Fibroblast of the aortic adventitia (primary cell): ENCODE measurements at regions not wholly inside any gene's neighbourhood (a gene's known extent, or its start where the extent isn't known, plus 50 kb on each side); places are given as distances from the start of the nearest gene placed in this dataset.

ENCODE experiments used
- DNase-seq: peaks from one replicate; pipeline ENCODE4 v3.0.0-alpha.2; 2010; ENCODE audit warnings: low read depth
- H3K4me3 ChIP-seq: 2 replicates; pipeline ENCODE4 v1.5.1; 2011; ENCODE audit warnings: low read depth, mild to moderate bottlenecking, control low read depth, low read length, moderate library complexity
- TF ChIP-seq, protein P1 (sequence below): IDR thresholded peaks from 2 replicates; pipeline ENCODE4 v1.5.1; 2011; ENCODE audit warnings: mild to moderate bottlenecking, low read length, control low read depth, inconsistent platforms; ENCODE audit not compliant: insufficient read depth

DNA sequence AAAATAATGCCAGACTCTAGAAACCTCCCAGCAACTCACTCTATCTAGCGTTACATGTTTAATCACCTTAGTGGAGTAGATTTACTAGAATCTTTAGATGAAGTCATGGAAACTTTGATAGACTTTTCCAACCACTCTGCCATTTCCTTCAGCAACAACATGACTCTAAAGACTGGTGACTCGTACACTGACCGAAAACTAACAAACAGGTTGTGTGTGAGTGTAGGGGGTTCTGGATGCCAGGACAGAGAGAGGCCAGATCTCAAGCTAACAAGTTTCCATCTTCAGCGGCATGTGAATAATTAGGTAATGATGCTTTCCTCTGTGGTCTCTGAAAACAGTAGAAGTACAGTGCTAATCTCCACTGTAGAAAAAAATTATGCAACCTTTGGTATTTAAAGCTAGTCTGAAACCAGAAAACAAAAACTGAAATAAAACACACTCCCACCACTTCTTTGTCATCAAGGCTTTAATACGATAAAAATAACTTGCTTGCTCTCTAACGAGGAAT, 286.4 kb downstream of the PRDM5 start:
- no peak for DNase-seq
- no peak overlapping the region for H3K4me3 ChIP-seq
- TF ChIP-seq, protein P1, sequence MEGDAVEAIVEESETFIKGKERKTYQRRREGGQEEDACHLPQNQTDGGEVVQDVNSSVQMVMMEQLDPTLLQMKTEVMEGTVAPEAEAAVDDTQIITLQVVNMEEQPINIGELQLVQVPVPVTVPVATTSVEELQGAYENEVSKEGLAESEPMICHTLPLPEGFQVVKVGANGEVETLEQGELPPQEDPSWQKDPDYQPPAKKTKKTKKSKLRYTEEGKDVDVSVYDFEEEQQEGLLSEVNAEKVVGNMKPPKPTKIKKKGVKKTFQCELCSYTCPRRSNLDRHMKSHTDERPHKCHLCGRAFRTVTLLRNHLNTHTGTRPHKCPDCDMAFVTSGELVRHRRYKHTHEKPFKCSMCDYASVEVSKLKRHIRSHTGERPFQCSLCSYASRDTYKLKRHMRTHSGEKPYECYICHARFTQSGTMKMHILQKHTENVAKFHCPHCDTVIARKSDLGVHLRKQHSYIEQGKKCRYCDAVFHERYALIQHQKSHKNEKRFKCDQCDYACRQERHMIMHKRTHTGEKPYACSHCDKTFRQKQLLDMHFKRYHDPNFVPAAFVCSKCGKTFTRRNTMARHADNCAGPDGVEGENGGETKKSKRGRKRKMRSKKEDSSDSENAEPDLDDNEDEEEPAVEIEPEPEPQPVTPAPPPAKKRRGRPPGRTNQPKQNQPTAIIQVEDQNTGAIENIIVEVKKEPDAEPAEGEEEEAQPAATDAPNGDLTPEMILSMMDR = no peak

DNA sequence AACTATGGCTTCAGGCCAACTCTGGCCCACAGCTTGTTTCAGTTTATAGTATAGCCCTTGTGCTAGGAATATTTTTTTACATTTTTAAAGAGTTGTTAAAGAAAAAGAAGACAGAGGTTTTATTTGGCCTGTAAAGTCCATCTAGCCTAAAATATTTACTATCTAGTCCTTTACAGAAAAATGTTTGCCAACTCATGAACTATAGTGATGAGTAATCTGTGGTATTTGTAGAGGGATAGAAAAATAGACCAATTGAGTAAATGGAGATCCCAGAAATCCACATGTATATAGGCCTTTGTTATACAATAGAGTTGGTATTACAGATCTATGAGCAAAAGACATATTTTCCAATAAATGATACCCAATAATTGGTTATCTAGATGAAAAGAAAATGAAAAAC, 288.7 kb downstream of the PRDM5 start:
- H3K4me3 ChIP-seq = no peak overlapping the region
- no peak for DNase-seq
- TF ChIP-seq, protein P1 = no peak

DNA sequence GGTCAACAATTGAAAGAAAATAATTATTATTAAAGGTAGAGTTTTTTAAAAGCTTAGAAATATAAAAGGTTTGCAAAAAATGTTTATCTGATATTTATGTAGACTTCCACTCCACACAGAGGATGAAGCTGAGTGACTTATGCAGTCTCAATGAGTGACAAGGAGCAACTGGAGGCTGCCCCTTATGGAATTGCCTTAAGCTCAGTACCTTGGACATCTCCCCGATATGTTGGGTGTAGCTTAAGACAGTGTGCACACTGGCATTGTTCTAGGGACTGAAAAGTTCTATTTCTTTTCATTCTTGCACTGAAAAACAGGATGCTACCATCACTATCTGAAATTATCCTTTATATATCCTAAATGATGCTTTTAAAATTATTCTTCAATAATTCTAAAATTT, 292.1 kb downstream of the PRDM5 start:
- DNase-seq = no peak
- H3K4me3 ChIP-seq = no peak overlapping the region
- TF ChIP-seq, protein P1 = no peak

DNA sequence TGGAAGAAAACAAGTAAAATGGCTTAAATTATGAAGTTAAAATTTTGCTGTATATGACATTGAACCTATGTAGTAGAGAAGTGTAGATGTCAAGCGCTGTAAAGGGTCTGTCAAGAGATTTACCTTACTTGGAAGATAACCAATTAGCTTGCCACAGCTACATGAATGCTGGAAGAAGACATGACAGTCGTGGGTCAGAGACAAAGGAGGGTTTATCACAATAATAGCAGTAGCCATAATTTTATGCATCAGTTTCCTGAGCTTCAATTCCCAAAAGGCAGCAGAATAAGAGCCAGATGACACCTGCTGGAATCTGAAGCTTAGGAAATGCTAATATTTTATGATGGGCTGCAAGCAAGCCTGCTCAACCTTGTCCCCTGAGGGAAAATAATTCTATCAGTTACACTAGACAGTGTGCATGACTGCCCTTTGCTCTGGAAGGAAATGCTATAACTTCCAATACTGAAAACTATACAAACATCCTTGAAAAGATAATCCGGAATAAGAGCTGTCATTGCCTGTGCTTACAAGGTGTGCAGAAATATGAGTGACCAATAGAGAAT, 292.9 kb downstream of the PRDM5 start:
- no peak overlapping the region for H3K4me3 ChIP-seq
- no peak for DNase-seq
- TF ChIP-seq, protein P1 = no peak

DNA sequence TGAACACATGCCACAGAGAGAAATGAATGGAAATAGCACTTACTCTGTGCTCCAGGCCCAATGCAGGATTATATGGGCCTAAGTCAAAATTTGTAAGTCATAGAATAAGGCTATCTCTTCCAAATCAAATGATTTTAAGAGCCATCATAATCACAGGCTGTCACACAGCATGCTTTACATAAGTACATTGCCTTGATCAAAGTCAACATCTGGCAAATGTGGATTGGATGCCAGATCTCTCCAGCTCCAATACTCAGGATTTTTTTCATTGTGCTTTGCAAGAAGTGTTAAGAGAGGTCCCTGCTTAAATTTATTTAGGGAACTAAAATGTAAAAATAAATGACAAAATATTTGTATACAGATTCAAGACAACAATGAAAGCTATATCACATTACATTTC, 299.9 kb downstream of the PRDM5 start:
- TF ChIP-seq, protein P1 = no peak
- DNase-seq = no peak
- no peak overlapping the region for H3K4me3 ChIP-seq

DNA sequence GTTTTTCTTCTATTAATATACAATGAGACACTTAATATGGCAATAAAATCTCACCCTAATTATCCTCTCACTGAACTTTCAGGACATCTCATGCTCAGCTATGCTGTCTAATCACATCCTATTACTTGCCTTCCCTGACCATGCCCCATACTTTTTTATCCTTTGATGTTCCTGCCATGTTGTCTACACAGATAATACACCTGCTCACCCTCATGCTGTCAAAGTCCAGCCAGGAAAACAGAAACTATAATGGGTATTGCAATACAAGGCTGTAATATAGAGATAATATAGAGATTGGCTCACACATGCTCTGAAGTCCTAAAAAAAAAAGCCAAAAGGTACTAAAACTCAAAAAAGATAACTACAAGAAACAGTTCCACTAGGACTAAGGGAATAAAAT, 305.4 kb downstream of the PRDM5 start:
- no peak overlapping the region for H3K4me3 ChIP-seq
- no peak for DNase-seq
- TF ChIP-seq, protein P1 = no peak

DNA sequence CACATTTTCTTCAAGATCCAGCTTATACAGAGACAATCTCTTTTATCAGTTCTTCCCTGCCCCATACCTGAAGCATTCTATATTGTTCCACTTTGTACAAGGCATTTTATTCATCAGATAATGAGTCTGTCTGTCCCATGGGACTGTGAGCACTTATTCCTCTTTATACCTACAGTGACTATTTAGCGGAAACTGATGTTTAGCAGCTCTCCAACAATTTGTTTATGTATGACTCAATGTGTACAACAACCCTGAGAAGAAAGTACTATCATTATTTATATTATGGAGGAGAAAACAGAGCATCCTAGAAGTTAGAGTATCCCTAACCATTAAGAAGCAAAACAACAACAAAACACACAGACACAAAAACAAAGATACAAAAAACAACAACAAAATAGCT, 306.5 kb downstream of the PRDM5 start:
- H3K4me3 ChIP-seq = no peak overlapping the region
- DNase-seq = no peak
- TF ChIP-seq, protein P1 = no peak
